CD14-positive monocyte (primary cell): ENCODE measurements at regions not wholly inside any gene's neighbourhood (a gene's known extent, or its start where the extent isn't known, plus 50 kb on each side); places are given as distances from the start of the nearest gene placed in this dataset.

ENCODE experiments used
- DNase-seq, 3 donors: peaks; one replicate each; pipeline ENCODE4 v3.0.0-alpha.2; 2011 to 2022
- H2AFZ ChIP-seq: 2 replicates; pipeline ENCODE4 v1.6.0; 2012; ENCODE audit warnings: mild to moderate bottlenecking, low read depth, low read length, inconsistent platforms; ENCODE audit not compliant: insufficient read depth, poor library complexity, severe bottlenecking
- H3K27ac ChIP-seq, 2 donors: 1 replicate in 1 of 2; 2 replicates in 1 of 2; pipeline ENCODE4 v1.5.1; 2012 to 2013; ENCODE audit warnings: low read length in 2 of 2, control low read depth in 1 of 2, inconsistent platforms in 1 of 2, low read depth in 1 of 2, mild to moderate bottlenecking in 1 of 2
- H3K27me3 ChIP-seq, 2 donors: one replicate each; pipeline versions ENCODE4 v1.6.0 to v1.6.1; 2011 to 2013; ENCODE audit warnings: low read length in 2 of 2; ENCODE audit not compliant: control insufficient read depth in 2 of 2, insufficient read depth in 2 of 2
- H3K36me3 ChIP-seq, 2 donors: replicated peaks in 1 of 2; 1 replicate in 1 of 2; 2 replicates in 1 of 2; pipeline versions ENCODE4 v1.5.1 to v1.6.1; 2012 to 2013; ENCODE audit warnings: low read length in 2 of 2, control low read depth in 1 of 2, inconsistent platforms in 1 of 2, mild to moderate bottlenecking in 1 of 2; ENCODE audit not compliant: insufficient read depth in 2 of 2, control insufficient read depth in 1 of 2
- H3K4me1 ChIP-seq, 2 donors: 1 replicate in 1 of 2; 2 replicates in 1 of 2; pipeline versions ENCODE4 v1.5.1 to v1.6.1; 2012 to 2013; ENCODE audit warnings: low read length in 2 of 2, control low read depth in 1 of 2, inconsistent platforms in 1 of 2, mild to moderate bottlenecking in 1 of 2, moderate library complexity in 1 of 2; ENCODE audit not compliant: insufficient read depth in 2 of 2, control insufficient read depth in 1 of 2
- H3K4me2 ChIP-seq: replicated peaks from 2 replicates; pipeline ENCODE3; 2012; ENCODE audit warnings: low read length, moderate library complexity, mild to moderate bottlenecking; ENCODE audit not compliant: poor library complexity, severe bottlenecking; ENCODE audit errors: extremely low read depth
- H3K4me3 ChIP-seq, 3 experiments: fragments of 200-600 bp in 1 of 3; sonication (generic) in 1 of 3; replicated peaks in 1 of 3; 1 replicate in 2 of 3; 2 replicates in 1 of 3; pipeline ENCODE4 v1.5.1; 2011 to 2013; ENCODE audit warnings: low read length in 3 of 3, mild to moderate bottlenecking in 3 of 3, control low read depth in 2 of 3, low read depth in 2 of 3, inconsistent platforms in 1 of 3, moderate library complexity in 1 of 3
- H3K79me2 ChIP-seq: 2 replicates; pipeline ENCODE4 v1.6.0; 2012; ENCODE audit warnings: mild to moderate bottlenecking, control low read depth, inconsistent platforms, low read length, moderate library complexity; ENCODE audit not compliant: insufficient read depth
- H3K9ac ChIP-seq: 2 replicates; pipeline ENCODE4 v1.6.0; 2017; ENCODE audit warnings: low read length, mild to moderate bottlenecking; ENCODE audit not compliant: insufficient read depth, poor library complexity, severe bottlenecking
- H3K9me3 ChIP-seq, 2 donors: replicated peaks in 1 of 2; 1 replicate in 1 of 2; 2 replicates in 1 of 2; pipeline versions ENCODE4 v1.5.1 to v1.6.1; 2012 to 2013; ENCODE audit warnings: low read length in 2 of 2, control low read depth in 1 of 2; ENCODE audit not compliant: control insufficient read depth in 1 of 2, insufficient read depth in 1 of 2
- H4K20me1 ChIP-seq: 2 replicates; pipeline ENCODE4 v1.6.0; 2012; ENCODE audit warnings: mild to moderate bottlenecking, low read length, control low read depth, moderate library complexity; ENCODE audit not compliant: insufficient read depth
- H3K27ac Mint-ChIP-seq, 7 donors: one replicate each; pipeline ENCODE4 v1.8.0; 2020; ENCODE audit warnings: mild to moderate bottlenecking in 7 of 7, mixed read lengths in 7 of 7, moderate library complexity in 6 of 7, inconsistent platforms in 2 of 7
- H3K27me3 Mint-ChIP-seq, 3 donors: one replicate each; pipeline ENCODE4 v1.8.0; 2021 to 2022; ENCODE audit warnings: low read depth in 3 of 3, mild to moderate bottlenecking in 3 of 3, mixed read lengths in 3 of 3, moderate library complexity in 3 of 3, inconsistent platforms in 1 of 3
- H3K36me3 Mint-ChIP-seq, 2 donors: one replicate each; pipeline ENCODE4 v1.8.0; 2020; ENCODE audit warnings: mixed read lengths in 2 of 2, inconsistent platforms in 1 of 2, mild to moderate bottlenecking in 1 of 2
- H3K4me1 Mint-ChIP-seq: one replicate; pipeline ENCODE4 v1.8.0; 2020; ENCODE audit warnings: mild to moderate bottlenecking, mixed read lengths
- H3K4me3 Mint-ChIP-seq, 2 donors: one replicate each; pipeline ENCODE4 v1.8.0; 2020; ENCODE audit warnings: mild to moderate bottlenecking in 2 of 2, mixed read lengths in 2 of 2, moderate library complexity in 1 of 2
- H3K9me3 Mint-ChIP-seq, 7 donors: one replicate each; pipeline ENCODE4 v1.8.0; 2020 to 2022; ENCODE audit warnings: mixed read lengths in 7 of 7, mild to moderate bottlenecking in 6 of 7, moderate library complexity in 6 of 7, inconsistent platforms in 2 of 7
- CTCF ChIP-seq: fragments of 200-600 bp; IDR thresholded peaks from one replicate; pipeline ENCODE4 v1.8.0; 2022; ENCODE audit warnings: antibody characterized with exemption, mild to moderate bottlenecking
- WGBS: methylation state at CpG from one replicate; pipeline ENCODE4 v1.1.5; 2013; ENCODE audit warnings: missing lambda C conversion rate; ENCODE audit not compliant: insufficient coverage; 5-methylcytosine and 5-hydroxymethylcytosine counted together
- intact Hi-C, 2 donors: fragments of 100-400 bp; cut with micrococcal nuclease; formaldehyde crosslinking; loops; one replicate each; pipeline versions ENCODE4 v1.15.0 to v1.15.1; 2023

GRCh38 chr15:69609176-69609575 is 156.6 kb downstream of the RPLP1 start:
- Histone ChIP-seq H3K9ac (peak overlapping the region; percentile 49), H3K9me3 (no peaks in the 10 kb centered on the region), H3K27me3 (no peaks in the 10 kb centered on the region), H3K36me3 (no peaks in the 10 kb centered on the region), H3K4me1 (peaks cover 79 to 90% of the 10 kb centered on the region in 2 donors), H3K27ac (peak overlapping the region; percentile 54 to 93), H2AFZ (no peak overlapping the region), H3K79me2 (no peaks in the 10 kb centered on the region), H3K4me3 (no peak overlapping the region), H3K4me2 (no peak overlapping the region), H4K20me1 (no peaks in the 10 kb centered on the region)
- WGBS = 67% methylated on average over 4 of the region's 5 CpGs
- peak; percentile 72 to 84 (median 78) for DNase-seq
- Mint-ChIP-seq H3K4me3 (peak overlapping the region in 1 of 2 donors; percentile 7), H3K36me3 (peaks cover 18 to 21% of the 10 kb centered on the region in 2 donors), H3K27ac (peak overlapping the region; percentile 97 to 99 (median 98)), H3K9me3 (peaks cover 0 to 7% (median 0%) of the 10 kb centered on the region in 7 donors), H3K27me3 (peaks cover 0 to 7% (median 5%) of the 10 kb centered on the region in 3 donors), H3K4me1 (peaks cover 77% of the 10 kb centered on the region)
- no peak for TF ChIP-seq CTCF
- intact Hi-C loops = loop anchor here in 1 of 2 donors (5.0 kb wide), 1 partner anchor 108 kb away; no protein-coding TSS in a partner anchor

GRCh38 chr15:69609776-69610175 is 157.2 kb downstream of the RPLP1 start:
- no peak for TF ChIP-seq CTCF
- Histone ChIP-seq H3K9me3 (no peaks in the 10 kb centered on the region), H3K36me3 (no peaks in the 10 kb centered on the region), H3K4me2 (peak overlapping the region; percentile 27), H2AFZ (peak overlapping the region; percentile 7), H3K27ac (peak overlapping the region; percentile 54 to 93), H3K4me1 (peaks cover 74 to 84% of the 10 kb centered on the region in 2 donors), H3K4me3 (peak overlapping the region in 1 of 3 experiments; percentile 42), H3K9ac (peak overlapping the region; percentile 49), H3K79me2 (no peaks in the 10 kb centered on the region), H3K27me3 (no peaks in the 10 kb centered on the region), H4K20me1 (no peaks in the 10 kb centered on the region)
- WGBS = 90% methylated on average over 2 of the region's 5 CpGs
- H3K9me3 Mint-ChIP-seq = peaks cover 0 to 7% (median 0%) of the 10 kb centered on the region in 7 donors
- intact Hi-C loops = loop anchor here in 1 of 2 donors (2.0 to 5.0 kb wide), 2 partner anchors 57 to 108 kb away; no protein-coding TSS in a partner anchor
- H3K36me3 Mint-ChIP-seq = peaks cover 18 to 21% of the 10 kb centered on the region in 2 donors
- DNase-seq = no peak
- H3K27ac Mint-ChIP-seq = peak overlapping the region; percentile 97 to 99 (median 98)
- H3K27me3 Mint-ChIP-seq = peaks cover 0 to 7% (median 5%) of the 10 kb centered on the region in 3 donors
- peaks cover 74% of the 10 kb centered on the region for H3K4me1 Mint-ChIP-seq
- H3K4me3 Mint-ChIP-seq = peak overlapping the region; percentile 20 to 69
